Body of pancreas (tissue), 4 donors: ENCODE measurements at regions not wholly inside any gene's neighbourhood (a gene's known extent, or its start where the extent isn't known, plus 50 kb on each side); places are given as distances from the start of the nearest gene placed in this dataset.

ENCODE experiments used
- ATAC-seq: fragments of 150-250 bp; one replicate; pipeline ENCODE4 v1.9.1; 2016
- DNase-seq, 4 donors: peaks; one replicate each; pipeline ENCODE4 v3.0.0-alpha.2; 2019
- H3K27ac ChIP-seq, 4 donors: fragments of 200-600 bp; sonication (generic); 1 replicate in 3 of 4; 2 replicates in 1 of 4; pipeline versions ENCODE4 v1.5.1 to v1.6.1; 2016 to 2019; ENCODE audit warnings: mild to moderate bottlenecking in 1 of 4, mixed read lengths in 1 of 4, moderate library complexity in 1 of 4
- H3K27me3 ChIP-seq, 2 donors: fragments of 200-600 bp; sonication (generic); one replicate each; pipeline ENCODE4 v1.6.0; 2016; ENCODE audit warnings: mild to moderate bottlenecking in 1 of 2
- H3K36me3 ChIP-seq, 2 donors: fragments of 200-600 bp; sonication (generic); replicated peaks in 1 of 2; 2 replicates each; pipeline ENCODE4 v1.5.1; 2016; ENCODE audit warnings: low read depth in 2 of 2; ENCODE audit not compliant: insufficient read depth in 1 of 2
- H3K4me1 ChIP-seq: fragments of 200-600 bp; sonication (generic); one replicate; pipeline ENCODE4 v1.6.0; 2016
- H3K4me3 ChIP-seq, 2 donors: fragments of 200-600 bp; sonication (generic); 1 replicate in 1 of 2; 2 replicates in 1 of 2; pipeline ENCODE4 v1.5.1; 2016 to 2019
- H3K9me3 ChIP-seq, 3 donors: fragments of 200-600 bp; sonication (generic); 1 replicate in 2 of 3; 2 replicates in 1 of 3; pipeline ENCODE4 v1.5.1; 2016
- POLR2A ChIP-seq, 3 donors: fragments of 450-650 bp; IDR thresholded peaks; one replicate each; pipeline ENCODE4 v1.6.1; 2016; ENCODE audit warnings: antibody characterized with exemption in 3 of 3, mild to moderate bottlenecking in 2 of 3
- WGBS, 2 donors: methylation state at CpG; one replicate each; pipeline ENCODE4 v1.1.5; 2017; 5-methylcytosine and 5-hydroxymethylcytosine counted together
- intact Hi-C: fragments of 100-400 bp; cut with DNase I; formaldehyde crosslinking; loops from one replicate; pipeline ENCODE4 v1.15.1; 2023
- TF ChIP-seq, protein P1 (sequence below), 7 experiments: fragments of 450-650 bp in 4 of 7; fragments of 200-600 bp in 3 of 7; sonication (generic) in 3 of 7; IDR thresholded peaks; one replicate each; pipeline ENCODE4 v1.5.1; 2016 to 2019; ENCODE audit warnings: antibody characterized with exemption in 7 of 7

DNA sequence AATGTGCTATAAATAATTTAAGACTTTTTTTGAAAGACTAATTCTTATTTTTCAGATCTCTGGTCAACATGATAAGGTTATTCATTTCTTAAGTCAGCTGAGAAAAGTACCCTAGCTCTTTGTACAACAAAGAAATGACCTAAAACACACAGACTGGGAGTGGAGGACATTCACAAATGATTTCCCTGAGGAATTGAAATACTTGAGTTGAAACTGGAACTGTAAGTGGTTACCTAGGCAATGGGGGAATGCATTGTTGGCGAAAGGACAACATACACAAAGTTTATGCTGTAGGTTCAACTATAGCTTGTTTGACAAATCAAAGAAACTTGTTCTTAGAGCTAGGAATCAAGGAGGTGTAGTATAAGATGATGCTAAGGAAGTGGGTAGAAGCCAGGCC is 915.5 kb downstream of the FAT4 start:
- no peak overlapping the region for H3K27ac ChIP-seq
- no peaks in the 10 kb centered on the region for H3K27me3 ChIP-seq
- no peaks in the 10 kb centered on the region for H3K36me3 ChIP-seq
- no peak overlapping the region for H3K4me3 ChIP-seq
- intact Hi-C loops, result no loop called here
- WGBS, 2 donors, result 76 to 83% methylated on average over 1 of the region's 1 CpG
- no peaks in the 10 kb centered on the region for H3K4me1 ChIP-seq
- DNase-seq (no peak), ATAC-seq (no peak)
- TF ChIP-seq POLR2A (IDR thresholded peaks at IDR 0.05), result no peak
- TF ChIP-seq, protein P1, sequence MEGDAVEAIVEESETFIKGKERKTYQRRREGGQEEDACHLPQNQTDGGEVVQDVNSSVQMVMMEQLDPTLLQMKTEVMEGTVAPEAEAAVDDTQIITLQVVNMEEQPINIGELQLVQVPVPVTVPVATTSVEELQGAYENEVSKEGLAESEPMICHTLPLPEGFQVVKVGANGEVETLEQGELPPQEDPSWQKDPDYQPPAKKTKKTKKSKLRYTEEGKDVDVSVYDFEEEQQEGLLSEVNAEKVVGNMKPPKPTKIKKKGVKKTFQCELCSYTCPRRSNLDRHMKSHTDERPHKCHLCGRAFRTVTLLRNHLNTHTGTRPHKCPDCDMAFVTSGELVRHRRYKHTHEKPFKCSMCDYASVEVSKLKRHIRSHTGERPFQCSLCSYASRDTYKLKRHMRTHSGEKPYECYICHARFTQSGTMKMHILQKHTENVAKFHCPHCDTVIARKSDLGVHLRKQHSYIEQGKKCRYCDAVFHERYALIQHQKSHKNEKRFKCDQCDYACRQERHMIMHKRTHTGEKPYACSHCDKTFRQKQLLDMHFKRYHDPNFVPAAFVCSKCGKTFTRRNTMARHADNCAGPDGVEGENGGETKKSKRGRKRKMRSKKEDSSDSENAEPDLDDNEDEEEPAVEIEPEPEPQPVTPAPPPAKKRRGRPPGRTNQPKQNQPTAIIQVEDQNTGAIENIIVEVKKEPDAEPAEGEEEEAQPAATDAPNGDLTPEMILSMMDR (IDR thresholded peaks at IDR 0.05), result no peak
- H3K9me3 ChIP-seq, result peaks cover 0 to under 1% (median 0%) of the 10 kb centered on the region in 3 donors

DNA sequence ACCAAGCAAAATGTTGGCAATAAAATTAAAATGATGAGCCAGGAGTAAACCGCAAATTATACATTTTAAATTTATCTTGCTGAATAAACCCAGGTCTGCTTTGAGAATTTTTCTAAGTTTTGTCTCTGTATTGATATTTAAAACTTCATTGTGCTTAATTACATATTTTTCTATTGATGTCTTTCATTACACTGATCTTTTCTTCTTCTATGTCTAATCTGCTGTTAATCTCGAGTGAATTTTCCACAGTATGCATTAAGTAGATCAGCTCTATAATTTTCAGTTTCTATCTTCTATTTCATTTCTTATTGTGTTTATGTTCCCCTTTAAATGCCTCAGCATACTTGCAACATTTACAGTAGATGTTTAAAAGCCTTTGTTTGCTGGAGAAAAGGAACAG is 918.7 kb downstream of the FAT4 start:
- 75 to 78% methylated on average over 2 of the region's 2 CpGs for WGBS, 2 donors
- no peak overlapping the region for H3K4me3 ChIP-seq
- H3K27me3 ChIP-seq, result no peaks in the 10 kb centered on the region
- ATAC-seq (no peak), DNase-seq (no peak)
- TF ChIP-seq, protein P1 (IDR thresholded peaks at IDR 0.05), result no peak
- no peak for TF ChIP-seq POLR2A (IDR thresholded peaks at IDR 0.05)
- no peak overlapping the region for H3K27ac ChIP-seq
- intact Hi-C loops, result no loop called here
- H3K4me1 ChIP-seq, result no peaks in the 10 kb centered on the region
- H3K9me3 ChIP-seq, result peaks cover 0 to 3% (median 0%) of the 10 kb centered on the region in 3 donors
- H3K36me3 ChIP-seq, result no peaks in the 10 kb centered on the region

DNA sequence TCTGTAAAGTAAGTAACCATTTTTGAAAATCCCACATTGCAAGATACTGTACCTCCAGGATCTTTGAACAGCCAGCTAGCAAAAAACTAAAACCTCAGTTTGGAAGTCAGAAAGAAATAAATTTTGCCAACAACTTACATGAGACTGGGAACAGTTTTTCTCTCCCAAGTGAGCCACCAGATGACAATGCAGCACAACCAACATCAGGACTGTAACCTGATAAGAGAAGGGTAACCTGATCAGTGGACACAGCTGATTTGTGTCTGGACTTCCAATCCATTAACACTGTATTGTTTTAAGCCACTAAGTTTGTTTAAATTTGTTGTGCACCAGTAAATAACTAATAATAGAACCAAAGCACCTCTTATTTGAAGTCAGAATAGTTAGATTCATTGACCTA is 923.3 kb downstream of the FAT4 start:
- Histone ChIP-seq H3K27me3 (no peaks in the 10 kb centered on the region), H3K4me1 (no peaks in the 10 kb centered on the region), H3K9me3 (peaks cover 0 to 3% (median 0%) of the 10 kb centered on the region in 3 donors), H3K4me3 (no peak overlapping the region), H3K27ac (no peak overlapping the region), H3K36me3 (no peaks in the 10 kb centered on the region)
- no peak for DNase-seq
- no peak for ATAC-seq
- TF ChIP-seq, protein P1 (IDR thresholded peaks at IDR 0.05), result no peak
- no peak for TF ChIP-seq POLR2A (IDR thresholded peaks at IDR 0.05)
- intact Hi-C loops, result no loop called here

DNA sequence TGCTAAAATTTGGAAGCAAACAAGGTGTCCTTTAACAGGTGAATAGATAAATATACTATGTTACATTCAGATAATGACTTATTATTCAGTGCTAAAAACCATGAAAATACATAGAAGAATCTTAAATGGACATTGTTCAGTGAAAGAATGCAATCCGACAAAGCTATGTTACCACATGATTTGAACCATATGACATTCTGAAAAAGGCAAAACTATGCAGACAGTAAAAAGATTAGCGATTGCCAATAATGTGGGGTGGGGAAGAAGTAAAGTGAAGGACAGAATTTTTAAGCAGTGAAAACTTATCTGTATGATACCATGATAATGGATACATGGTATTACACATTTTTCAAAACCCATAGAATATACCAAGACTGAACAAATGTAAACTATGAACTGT is 926.9 kb downstream of the FAT4 start:
- ATAC-seq (no peak), DNase-seq (no peak)
- H3K4me3 ChIP-seq, result no peak overlapping the region
- TF ChIP-seq, protein P1 (IDR thresholded peaks at IDR 0.05), result no peak
- no peak for TF ChIP-seq POLR2A (IDR thresholded peaks at IDR 0.05)
- intact Hi-C loops, result no loop called here
- H3K9me3 ChIP-seq, result no peaks in the 10 kb centered on the region
- WGBS, 2 donors, result 82% methylated on average over 2 of the region's 2 CpGs
- no peaks in the 10 kb centered on the region for H3K36me3 ChIP-seq
- H3K27ac ChIP-seq, result no peak overlapping the region
- no peaks in the 10 kb centered on the region for H3K4me1 ChIP-seq
- H3K27me3 ChIP-seq, result no peaks in the 10 kb centered on the region

DNA sequence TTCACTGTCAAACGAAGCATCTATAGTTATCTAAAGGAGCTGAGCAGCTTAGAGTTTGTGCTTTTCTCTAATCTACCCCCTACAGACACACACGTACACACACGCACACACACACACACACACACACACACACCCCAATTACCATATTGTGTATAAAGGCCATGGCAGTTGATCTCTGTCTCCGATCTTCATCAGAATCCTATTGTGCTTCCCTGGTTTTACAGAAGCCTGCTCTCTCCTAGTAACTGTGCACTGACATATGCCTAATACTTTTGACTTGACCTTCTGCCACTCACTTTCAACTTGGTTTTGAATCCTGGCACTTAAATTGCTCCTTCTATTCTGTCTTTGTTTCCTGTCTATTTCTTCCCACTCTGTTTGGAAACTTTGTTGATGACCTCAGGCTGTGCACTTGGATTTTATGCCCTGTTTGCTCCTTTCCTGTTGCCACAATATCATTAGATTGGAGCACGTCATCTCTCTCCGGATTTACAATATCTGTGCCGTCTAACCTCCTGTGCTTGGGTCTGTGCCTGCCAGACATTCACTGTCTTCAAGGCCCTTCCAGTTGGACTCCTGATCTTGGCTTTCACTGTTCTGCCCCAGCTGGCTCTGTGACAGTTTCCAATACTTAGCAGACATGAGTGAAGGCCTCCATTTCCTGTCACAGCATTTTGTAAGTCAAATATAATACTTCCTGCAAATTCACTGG is 928.1 kb downstream of the FAT4 start:
- WGBS, 2 donors, result 57 to 66% methylated on average over 7 of the region's 7 CpGs
- intact Hi-C loops, result no loop called here
- no peak overlapping the region for H3K27ac ChIP-seq
- ATAC-seq (no peak), DNase-seq (no peak)
- no peaks in the 10 kb centered on the region for H3K4me1 ChIP-seq
- no peak for TF ChIP-seq POLR2A (IDR thresholded peaks at IDR 0.05)
- TF ChIP-seq, protein P1 (IDR thresholded peaks at IDR 0.05), result no peak
- H3K27me3 ChIP-seq, result no peaks in the 10 kb centered on the region
- no peak overlapping the region for H3K4me3 ChIP-seq
- no peaks in the 10 kb centered on the region for H3K9me3 ChIP-seq
- no peaks in the 10 kb centered on the region for H3K36me3 ChIP-seq
